K562 (cell line): ENCODE measurements at regions not wholly inside any gene's neighbourhood (a gene's known extent, or its start where the extent isn't known, plus 50 kb on each side); places are given as distances from the start of the nearest gene placed in this dataset.

Source experiments
- ATAC-seq: fragments of 200-7000 bp; cut with Tn5 transposase; 3 replicates; pipeline ENCODE4 v1.9.1; 2020; ENCODE audit warnings: moderate library complexity
- BruUV-seq: library from RNA; stranded (reverse); fragments of 400-500 nt; replicated peaks from 2 replicates; lab custom pipeline; 2021; lab: Mats Ljungman, UMichigan
- CTCF ChIA-PET: fragments of 300-600 bp; formaldehyde crosslinking; extraction: SDS; loops from one replicate; lab custom pipeline; 2021; ENCODE audit warnings: low intra/inter-chr PET ratio; lab: Yijun Ruan, JAX
- POLR2A ChIA-PET: fragments of 300-600, 350-650 bp; sonication (Branson Sonifier 250); formaldehyde crosslinking; extraction: SDS; loops from one replicate; lab custom pipeline; 2021; ENCODE audit warnings: antibody characterized with exemption, inconsistent platforms; lab: Yijun Ruan, JAX
- DNase-seq, 4 experiments: peaks; one replicate each; pipeline versions ENCODE4 v3.0.0 to v3.0.0-alpha.2; 2011 to 2018; ENCODE audit warnings: low spot score in 3 of 4, mixed read lengths in 3 of 4; ENCODE audit errors: extremely low read depth in 1 of 4
- FAIRE-seq: peaks from 2 replicates; lab custom pipeline; 2011; peaks lifted over from hg19 to GRCh38; lab: Jason Lieb, UNC
- H2AFZ ChIP-seq: 2 replicates; pipeline ENCODE4 v1.6.0; 2011; ENCODE audit warnings: low read depth, low read length, control low read depth, inconsistent platforms
- H3K27ac ChIP-seq: fragments of 200-600 bp; 3 replicates; pipeline ENCODE4 v1.8.0; 2011; ENCODE audit warnings: low read depth, mild to moderate bottlenecking, control low read depth, inconsistent platforms, low read length, moderate library complexity, mixed read lengths; ENCODE audit errors: extremely low read depth
- H3K27me3 ChIP-seq, 2 experiments: fragments of 300-600 bp in 1 of 2; 2 replicates in 1 of 2; 3 replicates in 1 of 2; pipeline versions ENCODE4 v1.6.0 to v1.8.0; 2011; ENCODE audit warnings: inconsistent platforms in 2 of 2, low read length in 2 of 2, mild to moderate bottlenecking in 1 of 2, mixed read lengths in 1 of 2, moderate library complexity in 1 of 2; ENCODE audit not compliant: control insufficient read depth in 2 of 2, insufficient read depth in 2 of 2
- H3K36me3 ChIP-seq: fragments of 300-600 bp; 3 replicates; pipeline ENCODE4 v1.8.0; 2011; ENCODE audit warnings: mild to moderate bottlenecking, low read length, inconsistent platforms; ENCODE audit not compliant: control insufficient read depth, insufficient read depth
- H3K4me1 ChIP-seq, 2 experiments: fragments of 200-600 bp in 1 of 2; replicated peaks in 1 of 2; 2 replicates in 1 of 2; 3 replicates in 1 of 2; pipeline versions ENCODE4 v1.5.1 to v1.8.0; 2011; ENCODE audit warnings: inconsistent platforms in 2 of 2, low read length in 2 of 2, mild to moderate bottlenecking in 1 of 2, mixed read lengths in 1 of 2, moderate library complexity in 1 of 2; ENCODE audit not compliant: control insufficient read depth in 2 of 2, insufficient read depth in 2 of 2
- H3K4me2 ChIP-seq: 2 replicates; pipeline ENCODE4 v1.6.1; 2011; ENCODE audit warnings: low read length, control low read depth, inconsistent platforms, mixed read lengths; ENCODE audit not compliant: insufficient read depth
- H3K4me3 ChIP-seq: fragments of 200-600 bp; sonication (generic), shearing (Covaris generic); 2 replicates; pipeline ENCODE4 v1.5.1; 2016; ENCODE audit warnings: control low read depth, inconsistent platforms
- H3K79me2 ChIP-seq: fragments of 200-600 bp; 3 replicates; pipeline ENCODE4 v1.8.0; 2011; ENCODE audit warnings: low read length, inconsistent platforms; ENCODE audit not compliant: control insufficient read depth, insufficient read depth
- H3K9ac ChIP-seq, 2 experiments: 2 replicates each; pipeline versions ENCODE4 v1.6.0 to v1.6.1; 2011; ENCODE audit warnings: low read depth in 2 of 2, low read length in 2 of 2, control low read depth in 1 of 2, inconsistent platforms in 1 of 2, mild to moderate bottlenecking in 1 of 2, mixed read lengths in 1 of 2; ENCODE audit not compliant: insufficient read depth in 1 of 2
- H3K9me1 ChIP-seq: one replicate; pipeline ENCODE4 v1.6.0; 2011; ENCODE audit warnings: inconsistent platforms, mild to moderate bottlenecking, low read length, moderate library complexity; ENCODE audit not compliant: control insufficient read depth, insufficient read depth
- H3K9me3 ChIP-seq: replicated peaks from 2 replicates; pipeline ENCODE4 v1.5.1; 2011; ENCODE audit warnings: low read depth, low read length, inconsistent platforms; ENCODE audit not compliant: control insufficient read depth, insufficient read depth
- H4K20me1 ChIP-seq: replicated peaks from 2 replicates; pipeline ENCODE4 v1.6.1; 2011; ENCODE audit warnings: low read length, inconsistent platforms, mixed read lengths; ENCODE audit not compliant: control insufficient read depth, insufficient read depth
- CBFA2T2 ChIP-seq: fragments of 450-650 bp; conservative IDR thresholded peaks from 2 replicates; pipeline ENCODE4 v1.6.1; 2017; ENCODE audit warnings: mild to moderate bottlenecking
- CREB3L1 ChIP-seq: fragments of 450-650 bp; IDR thresholded peaks from 2 replicates; pipeline ENCODE4 v1.6.1; 2014; ENCODE audit warnings: low read depth, mild to moderate bottlenecking, moderate library complexity, borderline replicate concordance
- ID3 ChIP-seq, 2 experiments: fragments of 250-450 bp in 1 of 2; fragments of 450-650 bp in 1 of 2; sonication (Bioruptor Pico) in 1 of 2; IDR thresholded peaks; 2 replicates each; pipeline versions ENCODE4 v1.6.1 to v1.8.0; 2016 to 2021; ENCODE audit warnings: mild to moderate bottlenecking in 2 of 2, moderate library complexity in 2 of 2, missing compliant biosample characterization in 1 of 2, missing genetic modification characterization in 1 of 2
- WGBS: fragments of 100-300 bp; shearing (Covaris generic); methylation state at CpG from one replicate; pipeline ENCODE4 v1.1.6; 2016; ENCODE audit warnings: low coverage, mixed read lengths; ENCODE audit not compliant: insufficient coverage; ENCODE audit errors: missing lambda C conversion rate; 5-methylcytosine and 5-hydroxymethylcytosine counted together
- in situ Hi-C: fragments of 300-500 bp; cut with MboI; formaldehyde crosslinking; loops from 4 replicates; pipeline ENCODE4 v1.15.0; 2018; ENCODE audit warnings: inconsistent platforms, mixed read lengths
- intact Hi-C: fragments of 100-400 bp; cut with micrococcal nuclease; formaldehyde crosslinking; loops from 2 replicates; pipeline ENCODE4 v1.14.2; 2022

- H3K36me3 ChIP-seq, result no peaks in the 10 kb centered on the region
- no peak for DNase-seq
- no peaks in the 10 kb centered on the region for H3K9me1 ChIP-seq
- no peak overlapping the region for H3K4me2 ChIP-seq
- FAIRE-seq, result no peak
- no peak overlapping the region for H3K9ac ChIP-seq
- ChIA-PET CTCF (no interaction called here), POLR2A (no interaction called here)
- no peak overlapping the region for H2AFZ ChIP-seq
- no peaks in the 10 kb centered on the region for H3K79me2 ChIP-seq
- no peaks in the 10 kb centered on the region for H3K4me1 ChIP-seq
- intact Hi-C loops (no loop called here), in situ Hi-C loops (no loop called here)
- no peak for ATAC-seq
- BruUV-seq, result no TSS peak
- TF ChIP-seq CBFA2T2, result no peak
- no peak for TF ChIP-seq ID3 (CRISPR knock-in tag; IDR thresholded peaks at IDR 0.05)
- TF ChIP-seq ID3 (tag; IDR thresholded peaks at IDR 0.05), result no peak
- TF ChIP-seq CREB3L1, result no peak
- H3K4me3 ChIP-seq, result no peak overlapping the region
- H3K27ac ChIP-seq, result no peak overlapping the region
- H3K9me3 ChIP-seq, result no peaks in the 10 kb centered on the region
- 0% methylated on average over 11 of the region's 11 CpGs for WGBS
- H4K20me1 ChIP-seq, result no peaks in the 10 kb centered on the region
- H3K27me3 ChIP-seq, result 0 out of 5 replicates have a peak, but pooled peaks cover 2 to 5% of the 10 kb centered on the region in 2 experiments
These were observed 502.7 kb upstream of the PSMD7 start for GRCh38 chr16:73793871-73794437.
